ENCODE measurements at regions not wholly inside any gene's neighbourhood (a gene's known extent, or its start where the extent isn't known, plus 50 kb on each side); places are given as distances from the start of the nearest gene placed in this dataset.

GRCh38 chr1:102580806-102581205 lies 527.5 kb downstream of the COL11A1 start:
- Histone ChIP-seq H3K27me3 (no peaks in the 10 kb centered on the region), H3K36me3 (no peaks in the 10 kb centered on the region), H3K4me1 (no peaks in the 10 kb centered on the region), H3K27ac (no peak overlapping the region), H3K9me3 (no peaks in the 10 kb centered on the region), H3K4me3 (replicated peaks in 1 of 3) (no peak overlapping the region)
- WGBS, 2 donors, result 80 to 87% methylated on average over 4 of the region's 4 CpGs
- TF ChIP-seq POLR2A (IDR thresholded peaks at IDR 0.05) (no peak), CTCF (IDR thresholded peaks at IDR 0.05) (no peak)
- intact Hi-C loops (cut with DNase I), result no loop called here
- DNase-seq, result no peak

GRCh38 chr1:102578804-102579203 lies 529.5 kb downstream of the COL11A1 start:
- H3K4me3 ChIP-seq (replicated peaks in 1 of 3), result no peak overlapping the region
- H3K9me3 ChIP-seq, result no peaks in the 10 kb centered on the region
- WGBS, 2 donors, result 52 to 62% methylated on average over 2 of the region's 2 CpGs
- no peak for DNase-seq
- H3K27ac ChIP-seq, result no peak overlapping the region
- intact Hi-C loops (cut with DNase I), result no loop called here
- H3K4me1 ChIP-seq, result no peaks in the 10 kb centered on the region
- H3K27me3 ChIP-seq, result no peaks in the 10 kb centered on the region
- no peaks in the 10 kb centered on the region for H3K36me3 ChIP-seq
- TF ChIP-seq CTCF (IDR thresholded peaks at IDR 0.05) (no peak), POLR2A (IDR thresholded peaks at IDR 0.05) (no peak)

GRCh38 chr1:102572637-102573036 lies 535.7 kb downstream of the COL11A1 start:
- 71 to 89% methylated on average over 1 of the region's 1 CpG for WGBS, 2 donors
- Histone ChIP-seq H3K4me1 (no peaks in the 10 kb centered on the region), H3K27me3 (no peaks in the 10 kb centered on the region), H3K27ac (no peak overlapping the region), H3K9me3 (no peaks in the 10 kb centered on the region), H3K4me3 (replicated peaks in 1 of 3) (no peak overlapping the region), H3K36me3 (no peaks in the 10 kb centered on the region)
- TF ChIP-seq POLR2A (IDR thresholded peaks at IDR 0.05), result no peak
- TF ChIP-seq CTCF (IDR thresholded peaks at IDR 0.05), result no peak
- intact Hi-C loops (cut with DNase I), result no loop called here
- DNase-seq, result no peak

GRCh38 chr1:102566182-102566581 lies 542.1 kb downstream of the COL11A1 start:
- intact Hi-C loops (cut with DNase I), result no loop called here
- no peaks in the 10 kb centered on the region for H3K36me3 ChIP-seq
- H3K27ac ChIP-seq, result no peak overlapping the region
- no peak for DNase-seq
- no peaks in the 10 kb centered on the region for H3K27me3 ChIP-seq
- H3K9me3 ChIP-seq, result no peaks in the 10 kb centered on the region
- H3K4me1 ChIP-seq, result no peaks in the 10 kb centered on the region
- TF ChIP-seq POLR2A (IDR thresholded peaks at IDR 0.05), result no peak
- H3K4me3 ChIP-seq (replicated peaks in 1 of 3), result no peak overlapping the region

GRCh38 chr1:102562380-102562779 lies 545.9 kb downstream of the COL11A1 start:
- no peaks in the 10 kb centered on the region for H3K4me1 ChIP-seq
- WGBS, 2 donors, result 71 to 96% methylated on average over 1 of the region's 1 CpG
- no peak for TF ChIP-seq CTCF (IDR thresholded peaks at IDR 0.05)
- H3K27me3 ChIP-seq, result no peaks in the 10 kb centered on the region
- DNase-seq, result no peak
- H3K27ac ChIP-seq, result no peak overlapping the region
- H3K9me3 ChIP-seq, result no peaks in the 10 kb centered on the region
- intact Hi-C loops (cut with DNase I), result no loop called here
- H3K36me3 ChIP-seq, result no peaks in the 10 kb centered on the region
- no peak overlapping the region for H3K4me3 ChIP-seq (replicated peaks in 1 of 3)

GRCh38 chr1:102550729-102551384 lies 554.1 kb upstream of the OLFM3 start:
- H3K4me3 ChIP-seq (replicated peaks in 1 of 3), result no peak overlapping the region

More at GRCh38 chr1:102550729-102551384, 554.1 kb upstream of the OLFM3 start:
- WGBS, 2 donors, result 69 to 80% methylated on average over 1 to 2 of the region's 2 CpGs
- no peak overlapping the region for H3K27ac ChIP-seq
- no peaks in the 10 kb centered on the region for H3K4me1 ChIP-seq
- H3K27me3 ChIP-seq, result no peaks in the 10 kb centered on the region
- no peak for TF ChIP-seq CTCF (IDR thresholded peaks at IDR 0.05)
- TF ChIP-seq POLR2A (IDR thresholded peaks at IDR 0.05), result no peak
- no peaks in the 10 kb centered on the region for H3K9me3 ChIP-seq
- no peaks in the 10 kb centered on the region for H3K36me3 ChIP-seq
- no peak for DNase-seq
- intact Hi-C loops (cut with DNase I), result no loop called here

All from thyroid gland (tissue), 4 donors.